SK-MEL-5 (cell line): ENCODE measurements at regions not wholly inside any gene's neighbourhood (a gene's known extent, or its start where the extent isn't known, plus 50 kb on each side); places are given as distances from the start of the nearest gene placed in this dataset.
A peak's percentile ranks its signal among the peaks of the same experiment; 100 is the strongest.

Experiments
- DNase-seq: peaks from one replicate; pipeline ENCODE4 v3.0.0-alpha.2; 2016; ENCODE audit warnings: low read depth, low spot score
- in situ Hi-C: cut with HindIII; loops from 2 replicates; pipeline ENCODE4 v1.10.0; 2016; ENCODE audit warnings: low sequenced_read_pairs, high pct_unique_total_duplicates, low pct_unique_long_range_greater_than_20kb

DNA sequence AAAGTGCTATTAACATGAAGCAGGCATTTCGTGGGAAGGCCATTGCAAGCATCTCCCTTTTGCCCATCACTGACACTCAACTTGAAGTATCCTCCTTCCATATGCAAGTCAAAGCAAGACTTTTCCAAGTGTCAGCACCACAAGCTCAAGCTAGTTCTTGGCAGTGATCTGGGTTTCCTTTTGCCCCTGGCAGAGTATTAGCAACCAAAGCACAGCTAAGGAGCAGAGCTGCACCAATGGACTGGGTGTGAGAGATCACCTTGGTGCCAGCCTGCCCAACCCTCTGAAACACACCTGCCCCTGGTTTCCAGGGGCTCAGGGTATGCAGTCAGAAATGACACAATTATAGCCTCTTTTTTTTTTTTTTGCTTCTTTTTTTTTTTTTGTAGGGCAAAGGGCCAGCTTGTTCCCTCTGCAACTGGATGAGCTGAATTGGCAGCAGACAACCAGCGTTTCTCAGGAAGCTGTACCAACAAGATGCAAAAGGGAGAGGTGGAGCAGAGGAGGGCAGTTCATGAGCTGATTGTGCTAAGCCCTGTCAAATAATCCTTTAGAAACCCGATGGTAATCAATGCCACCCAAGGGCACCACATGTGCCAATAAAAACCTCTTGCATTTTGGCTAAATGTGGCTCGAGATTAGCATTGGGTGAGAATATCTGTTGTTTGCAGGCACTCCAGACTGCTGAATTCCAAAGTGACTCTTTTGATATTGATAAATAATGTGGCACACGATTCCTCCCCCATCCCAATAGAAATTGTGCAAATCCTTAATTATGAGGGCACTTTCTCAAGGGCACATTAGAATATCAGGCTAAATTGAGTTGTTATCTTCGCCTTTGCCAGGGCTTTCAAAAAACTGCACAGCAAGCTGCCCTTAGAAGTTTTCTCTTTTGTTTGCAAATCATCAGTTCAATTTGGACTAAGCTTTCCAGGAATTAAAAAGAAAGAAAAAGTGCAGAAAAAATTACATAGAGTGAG is 192.4 kb downstream of the GAS1 start:
- no peak for DNase-seq
- in situ Hi-C loops: no loop called here

DNA sequence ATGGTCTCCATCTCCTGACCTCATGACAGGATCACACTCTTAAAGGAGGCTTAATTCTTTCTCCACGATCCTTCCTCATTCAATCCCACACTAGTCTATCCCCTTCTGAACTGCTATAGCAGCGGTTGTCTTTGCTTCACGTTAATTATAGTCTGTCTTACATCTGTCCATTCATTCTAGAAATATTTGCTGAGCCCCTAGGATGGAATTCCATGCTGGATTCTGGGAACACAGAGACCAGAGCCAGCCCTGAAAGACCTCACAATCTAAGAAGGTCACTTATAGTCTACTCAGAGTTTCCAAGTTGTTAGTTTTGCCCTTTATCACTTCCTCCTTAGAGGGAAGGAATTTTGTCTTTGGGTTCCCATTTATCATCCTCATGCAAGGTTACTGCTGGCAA is 193.5 kb downstream of the GAS1 start:
- no peak for DNase-seq
- in situ Hi-C loops: no loop called here

DNA sequence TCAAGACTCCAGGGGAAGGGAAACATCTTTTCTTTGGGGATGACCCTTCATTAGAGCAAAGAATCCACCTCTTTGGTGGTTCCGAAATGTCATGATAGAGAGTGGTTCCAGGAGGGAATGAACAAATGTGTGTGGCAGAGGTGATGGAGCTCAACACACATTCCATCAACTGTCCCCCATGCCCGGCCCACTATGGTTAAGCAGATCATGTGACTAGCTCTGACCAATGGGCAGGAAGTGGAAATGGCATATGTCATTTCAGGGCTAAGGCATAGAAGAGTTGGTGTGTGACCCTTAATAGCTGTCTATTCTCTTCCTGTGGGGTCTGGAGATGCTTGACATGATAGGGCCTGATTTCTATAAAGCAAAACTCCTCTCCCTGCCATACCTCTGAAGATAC is 194.6 kb downstream of the GAS1 start:
- in situ Hi-C loops: no loop called here
- no peak for DNase-seq

DNA sequence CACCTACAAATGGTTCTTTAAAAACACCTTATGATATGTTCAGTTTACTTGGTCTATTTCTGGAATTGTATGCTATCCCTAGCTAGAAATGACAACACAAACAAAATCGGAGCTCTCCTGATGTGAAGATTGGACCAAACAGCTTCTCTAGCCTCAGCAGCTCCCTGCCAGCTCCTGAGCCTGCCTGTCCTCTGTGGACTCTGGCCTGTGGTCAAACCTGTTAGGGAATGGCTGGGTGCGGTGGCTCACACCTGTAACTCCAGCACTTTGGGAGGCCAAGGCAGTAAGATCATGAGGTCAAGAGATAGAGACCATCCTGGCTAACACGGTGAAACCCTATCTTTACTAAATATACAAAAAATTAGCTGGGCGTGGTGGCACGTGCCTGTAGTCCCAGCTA is 195.3 kb downstream of the GAS1 start:
- no peak for DNase-seq
- in situ Hi-C loops: no loop called here

DNA sequence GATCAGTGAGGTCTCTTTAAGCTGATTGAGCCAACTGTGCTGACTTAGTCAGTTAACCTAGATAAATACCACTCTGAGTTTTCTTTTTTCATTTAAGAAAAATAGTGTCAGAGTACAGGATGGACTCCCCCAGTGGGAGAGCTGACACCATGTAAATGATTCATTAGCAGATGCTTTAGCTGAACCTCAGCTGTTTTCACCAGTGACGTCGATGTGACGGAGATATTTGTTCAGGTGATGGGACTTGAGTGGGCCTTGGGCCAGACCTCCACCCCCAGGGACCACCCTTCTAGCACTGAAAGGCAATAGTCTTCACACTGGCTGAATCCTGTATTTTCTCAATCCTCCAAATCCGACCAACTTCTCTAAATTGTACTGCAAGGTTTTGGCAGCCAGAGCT is 196.1 kb downstream of the GAS1 start:
- no peak for DNase-seq
- in situ Hi-C loops: no loop called here

DNA sequence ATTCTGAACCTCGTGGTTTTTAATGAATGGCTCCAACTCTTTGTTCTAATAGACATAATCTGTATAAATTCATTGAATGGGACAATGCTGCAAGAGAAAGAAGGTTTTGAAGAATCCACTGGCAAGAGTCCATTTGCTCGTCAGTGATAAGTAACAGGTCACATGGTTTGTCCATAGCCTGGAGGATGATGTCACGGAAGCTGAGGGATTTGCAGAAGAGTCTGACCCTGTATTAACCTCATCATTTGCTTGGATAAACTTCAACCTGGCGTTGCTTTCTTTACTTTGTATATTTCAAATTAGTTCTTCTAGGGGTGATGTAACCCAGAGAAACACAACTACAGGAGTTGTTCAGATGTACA is 197.4 kb downstream of the GAS1 start:
- in situ Hi-C loops: no loop called here
- DNase-seq: peak; percentile 94

DNA sequence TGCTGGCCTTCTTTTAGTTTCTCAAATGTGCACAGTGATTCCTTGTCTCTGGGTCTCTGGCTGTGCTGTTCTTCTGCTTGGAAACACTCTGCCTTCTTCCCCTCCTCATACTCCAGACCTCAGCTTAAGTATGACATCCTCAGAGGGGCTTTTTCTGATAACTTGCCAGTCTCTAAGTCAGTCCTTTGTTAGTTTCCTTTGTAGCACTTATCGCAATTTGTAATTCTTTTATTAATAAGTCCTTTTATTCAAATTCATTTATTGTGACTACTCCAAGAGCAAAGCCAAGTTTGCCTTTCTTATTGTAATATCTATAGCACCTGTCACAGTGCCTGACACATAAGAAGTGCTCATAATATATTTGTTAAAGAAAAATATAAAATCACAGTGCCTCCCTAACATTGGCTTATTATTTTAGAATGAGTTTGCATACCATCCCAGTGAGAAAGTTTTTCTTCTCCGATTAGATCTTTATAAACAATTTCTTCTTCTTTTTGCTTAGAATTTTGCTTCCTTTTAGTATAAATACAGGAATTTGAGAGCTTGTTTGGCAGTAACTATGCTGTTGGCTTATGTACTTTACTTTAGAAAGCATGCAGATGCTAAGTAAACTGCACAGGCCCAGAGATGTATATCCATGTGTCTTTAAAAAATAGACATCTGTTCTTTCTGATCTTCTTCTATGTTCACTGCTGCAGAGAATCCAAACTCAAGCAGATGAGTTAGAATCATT is 198.0 kb downstream of the GAS1 start:
- in situ Hi-C loops: no loop called here

DNA sequence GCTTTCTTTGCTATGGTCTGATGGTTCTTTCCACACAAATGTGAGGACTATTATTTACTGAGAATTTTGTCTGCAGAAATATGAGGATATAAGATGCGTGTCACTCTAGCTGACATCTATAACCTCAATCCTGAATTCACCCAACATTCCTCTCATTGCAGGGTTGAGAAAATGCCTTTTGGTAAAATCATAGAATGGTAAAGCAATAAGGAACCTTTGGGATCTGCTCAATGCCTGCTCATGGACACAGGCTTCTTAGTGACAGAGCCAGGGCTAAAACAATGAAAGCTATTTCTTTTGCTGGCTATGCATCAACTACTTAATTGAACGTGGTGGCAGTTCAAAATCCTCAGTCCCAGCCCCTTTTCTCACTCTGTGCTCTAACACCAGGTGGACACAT is 199.6 kb downstream of the GAS1 start:
- in situ Hi-C loops: no loop called here
- DNase-seq: no peak

More for the DNA sequence above, 198.0 kb downstream of the GAS1 start:
- no peak for DNase-seq

DNA sequence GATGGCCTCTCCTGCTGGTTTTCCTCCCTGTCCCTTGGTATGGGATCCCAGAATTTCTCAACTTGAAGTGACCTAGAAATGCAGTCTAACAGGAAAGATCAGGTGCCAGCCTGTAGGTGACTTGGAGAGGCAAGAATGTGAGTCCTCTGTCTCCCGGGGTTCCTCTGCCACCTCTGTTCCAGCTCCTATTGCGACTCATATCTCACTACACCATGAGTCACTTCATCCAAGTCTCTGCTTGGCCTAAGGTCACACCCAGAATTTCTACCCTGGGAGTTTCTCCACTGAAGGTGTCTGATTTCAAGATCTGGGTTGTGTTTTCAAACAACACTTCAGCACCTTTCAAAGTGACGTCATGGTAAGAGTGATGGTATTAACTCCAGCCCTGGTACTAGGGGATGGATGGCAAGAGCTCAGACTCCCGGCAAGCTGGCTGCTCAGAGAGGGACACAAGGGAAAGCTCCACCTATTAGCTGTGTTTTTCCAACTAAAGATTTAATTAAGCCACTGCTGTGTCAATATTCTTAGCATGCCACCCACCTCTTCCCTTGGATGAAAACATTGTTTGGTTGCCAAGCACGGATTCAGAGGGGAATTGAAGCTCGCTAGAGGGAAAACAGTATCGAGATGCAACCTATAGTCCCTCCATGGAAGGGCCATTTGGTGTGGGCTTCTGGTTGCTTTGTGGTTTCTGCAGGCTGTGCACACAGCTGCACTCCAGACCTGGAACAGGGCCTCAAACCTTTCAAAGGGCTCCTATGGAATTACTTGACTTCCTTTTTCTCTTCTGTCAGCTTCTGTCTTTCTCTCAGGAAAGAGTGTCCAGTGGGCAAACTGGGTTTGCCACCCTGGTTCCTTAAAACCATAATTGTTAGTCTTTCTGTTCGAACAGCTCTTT is 205.7 kb downstream of the GAS1 start:
- in situ Hi-C loops: no loop called here
- DNase-seq: no peak

DNA sequence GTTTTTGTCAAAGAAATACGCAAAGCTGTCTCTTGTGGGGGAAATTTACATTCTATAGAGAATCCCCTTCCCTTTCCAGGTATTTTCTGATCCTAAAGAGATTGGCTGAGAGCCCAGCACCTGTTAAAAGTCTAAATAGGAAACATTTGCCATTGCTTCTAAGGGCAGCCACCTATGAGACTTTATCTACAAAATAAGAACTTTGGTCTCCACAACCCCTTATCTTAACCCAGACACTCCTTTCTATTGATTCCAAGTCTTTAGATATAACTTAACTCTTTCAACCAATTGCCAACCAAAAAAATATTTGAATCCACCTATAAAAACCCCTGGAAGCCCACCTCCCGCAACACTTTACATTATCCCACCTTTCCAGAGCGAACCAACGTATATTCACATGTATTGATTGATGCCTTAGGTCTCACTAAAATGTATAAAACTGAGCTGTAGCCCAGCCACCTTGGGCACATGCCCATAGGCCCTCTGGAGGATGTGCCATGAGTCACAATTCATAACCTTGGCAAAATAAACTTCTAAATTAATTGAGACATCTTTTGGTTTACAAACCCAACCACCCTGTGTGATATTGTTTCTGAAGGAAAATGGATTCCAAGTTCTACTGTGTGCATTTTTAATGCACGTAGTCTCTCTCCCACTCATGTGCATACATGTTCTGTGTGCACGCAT is 211.4 kb downstream of the GAS1 start:
- in situ Hi-C loops: no loop called here
- DNase-seq: no peak

DNA sequence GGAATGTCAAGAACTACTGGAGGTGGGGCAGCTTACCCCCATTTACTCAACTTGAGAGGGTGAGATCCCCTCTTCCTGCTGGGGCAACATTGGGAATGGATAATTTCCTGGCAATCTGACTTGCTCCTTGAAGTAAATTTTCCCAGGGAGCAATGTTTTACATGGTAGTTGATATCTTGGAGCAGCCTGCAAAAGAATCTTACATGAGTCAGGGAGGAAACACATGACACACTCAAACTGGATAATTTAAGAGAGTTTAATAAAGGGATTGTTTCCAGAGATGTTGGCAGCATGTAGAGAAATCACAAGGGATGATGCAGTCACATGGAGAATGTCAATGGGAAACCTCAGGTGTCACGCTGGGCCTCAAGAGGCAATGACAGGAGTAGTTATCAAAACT is 212.5 kb downstream of the GAS1 start:
- peak; percentile 96 for DNase-seq
- in situ Hi-C loops: no loop called here

DNA sequence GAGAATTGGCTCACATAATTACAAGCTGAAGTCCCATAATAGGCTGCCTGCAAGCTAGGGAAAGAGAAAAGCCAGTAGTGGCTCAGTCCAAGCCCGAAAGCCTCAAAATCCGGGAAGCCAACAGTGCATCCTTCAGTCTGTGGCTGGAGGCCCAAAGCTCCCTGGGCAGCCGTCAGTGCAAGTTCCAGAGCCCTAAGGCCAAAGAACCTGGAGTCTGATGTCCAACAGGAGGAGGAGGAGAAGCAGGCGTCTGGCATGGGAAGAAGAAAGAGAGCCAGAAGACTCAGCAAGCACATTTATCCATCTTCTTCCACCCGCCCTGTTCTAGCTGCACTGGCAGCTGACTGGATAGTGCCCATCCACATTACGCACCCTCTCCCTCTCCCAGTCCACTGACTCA is 213.4 kb downstream of the GAS1 start:
- in situ Hi-C loops: no loop called here
- no peak for DNase-seq

DNA sequence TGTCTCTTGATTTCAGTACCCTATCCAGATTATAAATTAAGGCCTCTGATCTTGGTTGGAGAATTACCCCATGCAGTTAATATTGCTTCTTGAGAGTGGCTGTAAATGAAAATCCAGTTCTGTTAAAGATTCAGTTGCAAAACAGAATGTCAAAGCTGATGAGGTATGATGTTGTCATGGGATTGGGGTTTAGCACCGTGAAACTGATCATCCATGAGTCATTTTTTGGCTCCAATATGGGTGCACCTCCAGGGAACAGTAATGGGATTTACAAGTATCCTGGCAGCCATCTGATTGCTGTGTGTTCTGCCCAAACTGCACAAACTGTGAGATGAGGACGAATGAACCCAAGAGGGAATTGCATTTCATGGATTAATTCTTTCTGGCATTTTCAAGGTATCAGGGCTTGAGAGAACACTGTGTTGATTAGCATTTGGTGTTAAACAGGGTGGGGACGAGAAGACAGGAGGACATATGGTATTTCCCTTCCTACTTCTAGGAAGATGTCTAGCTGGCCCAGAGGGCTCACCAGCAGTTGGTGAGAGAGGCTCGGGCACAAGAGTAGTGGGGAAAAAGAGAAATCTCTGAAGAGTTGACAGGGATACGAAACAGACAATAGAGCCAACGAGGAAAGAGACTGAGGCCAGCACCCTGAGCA is 214.7 kb downstream of the GAS1 start:
- in situ Hi-C loops: no loop called here

DNA sequence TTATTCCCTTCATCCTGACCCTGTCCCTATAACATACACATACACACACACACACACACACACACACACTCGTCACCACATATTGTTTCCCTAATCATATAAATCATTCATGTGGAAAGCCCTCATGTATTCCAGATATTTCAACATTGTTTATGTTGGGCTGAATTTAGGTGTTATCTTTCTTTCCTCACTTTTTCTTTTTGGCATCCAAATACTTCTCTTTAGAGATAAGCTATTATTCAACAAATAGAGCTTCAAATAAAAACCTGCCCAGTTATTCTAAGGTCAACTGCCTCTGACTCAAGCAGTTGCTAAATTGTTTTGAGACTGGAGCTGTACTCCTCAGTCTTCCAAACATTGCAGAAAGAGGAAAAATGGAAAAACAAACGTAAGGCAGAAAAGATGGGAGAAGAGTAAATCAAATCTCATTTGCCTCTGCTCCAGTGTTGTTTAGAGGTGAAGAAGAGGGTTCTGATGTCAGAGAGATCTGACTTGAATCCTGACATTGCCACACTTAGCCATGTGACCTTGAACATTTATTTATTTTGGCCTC is 215.7 kb downstream of the GAS1 start:
- DNase-seq: no peak
- in situ Hi-C loops: no loop called here

More for the DNA sequence above, 214.7 kb downstream of the GAS1 start:
- peak; percentile 54 for DNase-seq

DNA sequence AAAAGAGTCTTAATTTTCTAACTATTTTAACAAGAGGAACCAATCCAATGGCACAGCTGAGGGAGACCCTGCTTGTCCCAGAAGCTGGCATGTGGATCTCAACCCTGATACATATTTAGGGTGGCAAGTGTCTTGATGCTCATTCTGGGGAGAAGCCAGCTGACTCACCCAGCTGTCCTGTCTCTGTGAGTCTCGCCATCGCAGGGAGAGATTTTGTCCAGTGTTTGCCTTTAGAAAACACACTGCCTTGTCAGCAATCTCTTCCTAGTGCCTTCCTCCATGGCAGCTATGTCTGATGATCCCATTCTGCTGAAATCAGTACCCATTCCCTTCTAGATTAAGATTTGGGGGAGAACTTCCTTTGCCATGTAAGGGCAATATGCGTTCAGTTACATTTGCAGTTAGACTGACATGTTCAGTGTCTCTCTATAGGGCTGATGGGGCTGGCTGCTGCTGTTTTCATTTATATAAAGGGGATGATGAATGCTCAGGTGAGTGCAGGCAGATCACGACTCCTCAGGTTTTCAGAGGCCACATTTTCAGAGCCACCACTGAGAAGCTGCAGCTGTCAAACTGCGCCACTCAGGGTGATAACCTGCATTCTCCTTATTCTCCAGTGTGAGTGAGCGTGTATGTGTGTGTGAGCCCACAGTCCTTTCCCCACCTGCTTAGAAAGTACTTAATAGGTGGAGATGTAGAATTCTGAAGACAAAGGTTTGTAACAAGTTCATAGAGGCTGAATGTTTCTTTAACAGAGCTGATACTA is 217.0 kb downstream of the GAS1 start:
- in situ Hi-C loops: no loop called here
- no peak for DNase-seq

DNA sequence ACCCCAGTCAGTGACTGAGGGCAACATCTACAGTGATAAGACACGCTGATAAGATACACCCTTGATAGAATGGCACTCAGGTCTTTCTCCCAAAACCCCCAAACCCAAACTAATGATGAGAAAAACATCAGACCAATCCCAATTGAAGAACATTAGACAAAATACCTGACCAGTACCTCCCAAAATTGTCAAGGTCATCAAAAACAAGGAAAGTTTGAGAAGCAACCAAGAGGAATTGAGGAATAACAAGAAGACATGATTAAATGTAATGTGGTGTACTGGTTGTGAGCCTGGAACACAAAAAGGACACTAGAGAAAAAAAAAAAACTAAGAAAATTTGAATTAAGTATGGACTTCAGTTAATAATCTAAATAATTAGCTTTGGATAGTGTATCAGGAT is 222.8 kb downstream of the GAS1 start:
- DNase-seq: no peak
- in situ Hi-C loops: no loop called here
